ENCODE measurements at regions not wholly inside any gene's neighbourhood (a gene's known extent, or its start where the extent isn't known, plus 50 kb on each side); places are given as distances from the start of the nearest gene placed in this dataset.

DNA sequence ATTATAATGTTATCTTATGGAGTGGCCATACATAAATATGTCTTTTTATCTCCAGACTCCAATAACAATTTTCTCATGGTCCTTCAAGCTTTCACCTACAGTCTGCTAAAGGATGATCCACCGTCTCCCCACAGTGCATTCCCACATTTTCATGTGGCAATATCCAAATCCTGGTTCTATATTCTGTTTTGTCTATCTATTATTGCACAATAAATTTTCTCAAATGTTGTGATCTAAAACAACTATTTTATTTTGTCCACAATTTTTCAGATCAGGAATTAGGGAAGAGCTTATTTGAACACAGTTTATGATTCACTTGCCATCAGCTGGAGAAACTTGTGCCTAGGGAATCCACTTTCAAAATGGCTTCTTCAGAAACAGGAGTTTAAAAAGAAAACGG, 614.4 kb upstream of the TMEFF2 start:
- Mint-ChIP-seq H3K4me3 (ENCODE audit: unreplicated experiment) (no peak overlapping the region), H3K27me3 (ENCODE audit: low read depth, unreplicated experiment) (no peaks in the 10 kb centered on the region), H3K27ac (ENCODE audit: unreplicated experiment) (no peak overlapping the region), H3K36me3 (ENCODE audit: low read depth, unreplicated experiment) (no peaks in the 10 kb centered on the region), H3K4me1 (ENCODE audit: low read depth, unreplicated experiment) (no peaks in the 10 kb centered on the region), H3K9me3 (ENCODE audit: unreplicated experiment) (no peaks in the 10 kb centered on the region)
- no peaks in the 10 kb centered on the region for H3K9me3 ChIP-seq (ENCODE audit: insufficient read depth, low read depth, low read length)
- H4K20me1 ChIP-seq (ENCODE audit: insufficient read depth, low read length), result no peaks in the 10 kb centered on the region
- no peak for TF ChIP-seq EZH2 (IDR thresholded peaks at IDR 0.05; ENCODE audit: insufficient read depth, low read length)
- TF ChIP-seq, protein P1, sequence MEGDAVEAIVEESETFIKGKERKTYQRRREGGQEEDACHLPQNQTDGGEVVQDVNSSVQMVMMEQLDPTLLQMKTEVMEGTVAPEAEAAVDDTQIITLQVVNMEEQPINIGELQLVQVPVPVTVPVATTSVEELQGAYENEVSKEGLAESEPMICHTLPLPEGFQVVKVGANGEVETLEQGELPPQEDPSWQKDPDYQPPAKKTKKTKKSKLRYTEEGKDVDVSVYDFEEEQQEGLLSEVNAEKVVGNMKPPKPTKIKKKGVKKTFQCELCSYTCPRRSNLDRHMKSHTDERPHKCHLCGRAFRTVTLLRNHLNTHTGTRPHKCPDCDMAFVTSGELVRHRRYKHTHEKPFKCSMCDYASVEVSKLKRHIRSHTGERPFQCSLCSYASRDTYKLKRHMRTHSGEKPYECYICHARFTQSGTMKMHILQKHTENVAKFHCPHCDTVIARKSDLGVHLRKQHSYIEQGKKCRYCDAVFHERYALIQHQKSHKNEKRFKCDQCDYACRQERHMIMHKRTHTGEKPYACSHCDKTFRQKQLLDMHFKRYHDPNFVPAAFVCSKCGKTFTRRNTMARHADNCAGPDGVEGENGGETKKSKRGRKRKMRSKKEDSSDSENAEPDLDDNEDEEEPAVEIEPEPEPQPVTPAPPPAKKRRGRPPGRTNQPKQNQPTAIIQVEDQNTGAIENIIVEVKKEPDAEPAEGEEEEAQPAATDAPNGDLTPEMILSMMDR (IDR thresholded peaks at IDR 0.05; ENCODE audit: insufficient read depth, low read depth, low read length), result no peak
- FAIRE-seq, result no peak
- no peak overlapping the region for H3K4me2 ChIP-seq (ENCODE audit: low read length)
- H3K4me1 ChIP-seq (ENCODE audit: insufficient read depth, low read length), result no peaks in the 10 kb centered on the region
- no peak overlapping the region for H2AFZ ChIP-seq (ENCODE audit: low read depth, low read length)
- no peak overlapping the region for H3K9ac ChIP-seq (ENCODE audit: low read length)
- DNase-seq (ENCODE audit: low read depth), result no peak
- no peak overlapping the region for H3K27ac ChIP-seq (ENCODE audit: low read depth, low read length)
- no peak overlapping the region for H3K4me3 ChIP-seq (ENCODE audit: insufficient read depth, low read depth, low read length)
- no peaks in the 10 kb centered on the region for H3K27me3 ChIP-seq (ENCODE audit: insufficient read depth, low read length)
- H3K79me2 ChIP-seq (ENCODE audit: insufficient read depth, low read length), result no peaks in the 10 kb centered on the region
- H3K36me3 ChIP-seq (ENCODE audit: insufficient read depth, low read length), result no peaks in the 10 kb centered on the region

DNA sequence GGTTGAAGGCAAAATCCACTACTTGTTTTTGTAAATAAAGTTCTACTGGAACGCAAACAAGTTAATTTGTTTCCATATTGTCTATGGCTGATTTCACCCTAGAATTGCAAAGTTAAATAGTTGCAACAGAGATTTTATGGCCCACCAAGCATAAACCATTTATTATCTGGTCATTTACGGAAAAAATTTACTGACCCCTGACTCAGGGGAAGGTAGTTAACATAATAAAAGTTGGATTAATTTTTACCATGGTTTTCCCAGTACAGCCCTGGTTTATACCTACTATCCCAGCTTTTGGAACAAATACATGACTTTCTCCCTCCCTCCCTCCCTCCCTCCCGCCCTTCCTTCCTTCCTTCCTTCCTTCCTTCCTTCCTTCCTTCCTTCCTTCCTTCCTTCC, 588.9 kb upstream of the TMEFF2 start:
- Histone ChIP-seq H3K9ac (ENCODE audit: low read length) (no peak overlapping the region), H3K9me3 (ENCODE audit: insufficient read depth, low read depth, low read length) (no peaks in the 10 kb centered on the region), H3K27ac (ENCODE audit: low read depth, low read length) (no peak overlapping the region), H3K79me2 (ENCODE audit: insufficient read depth, low read length) (no peaks in the 10 kb centered on the region), H4K20me1 (ENCODE audit: insufficient read depth, low read length) (no peaks in the 10 kb centered on the region), H3K27me3 (ENCODE audit: insufficient read depth, low read length) (no peaks in the 10 kb centered on the region), H3K36me3 (ENCODE audit: insufficient read depth, low read length) (no peaks in the 10 kb centered on the region), H3K4me3 (ENCODE audit: insufficient read depth, low read depth, low read length) (no peak overlapping the region), H3K4me1 (ENCODE audit: insufficient read depth, low read length) (no peaks in the 10 kb centered on the region), H2AFZ (ENCODE audit: low read depth, low read length) (no peak overlapping the region), H3K4me2 (ENCODE audit: low read length) (no peak overlapping the region)
- no peaks in the 10 kb centered on the region for H3K4me1 Mint-ChIP-seq (ENCODE audit: low read depth, unreplicated experiment)
- H3K4me3 Mint-ChIP-seq (ENCODE audit: unreplicated experiment), result no peak overlapping the region
- DNase-seq (ENCODE audit: low read depth), result no peak
- peaks cover 1% of the 10 kb centered on the region for H3K9me3 Mint-ChIP-seq (ENCODE audit: unreplicated experiment)
- TF ChIP-seq EZH2 (IDR thresholded peaks at IDR 0.05; ENCODE audit: insufficient read depth, low read length), result no peak
- TF ChIP-seq, protein P1 (IDR thresholded peaks at IDR 0.05; ENCODE audit: insufficient read depth, low read depth, low read length), result no peak
- FAIRE-seq, result no peak
- H3K36me3 Mint-ChIP-seq (ENCODE audit: low read depth, unreplicated experiment), result no peaks in the 10 kb centered on the region
- no peak overlapping the region for H3K27ac Mint-ChIP-seq (ENCODE audit: unreplicated experiment)
- no peaks in the 10 kb centered on the region for H3K27me3 Mint-ChIP-seq (ENCODE audit: low read depth, unreplicated experiment)

DNA sequence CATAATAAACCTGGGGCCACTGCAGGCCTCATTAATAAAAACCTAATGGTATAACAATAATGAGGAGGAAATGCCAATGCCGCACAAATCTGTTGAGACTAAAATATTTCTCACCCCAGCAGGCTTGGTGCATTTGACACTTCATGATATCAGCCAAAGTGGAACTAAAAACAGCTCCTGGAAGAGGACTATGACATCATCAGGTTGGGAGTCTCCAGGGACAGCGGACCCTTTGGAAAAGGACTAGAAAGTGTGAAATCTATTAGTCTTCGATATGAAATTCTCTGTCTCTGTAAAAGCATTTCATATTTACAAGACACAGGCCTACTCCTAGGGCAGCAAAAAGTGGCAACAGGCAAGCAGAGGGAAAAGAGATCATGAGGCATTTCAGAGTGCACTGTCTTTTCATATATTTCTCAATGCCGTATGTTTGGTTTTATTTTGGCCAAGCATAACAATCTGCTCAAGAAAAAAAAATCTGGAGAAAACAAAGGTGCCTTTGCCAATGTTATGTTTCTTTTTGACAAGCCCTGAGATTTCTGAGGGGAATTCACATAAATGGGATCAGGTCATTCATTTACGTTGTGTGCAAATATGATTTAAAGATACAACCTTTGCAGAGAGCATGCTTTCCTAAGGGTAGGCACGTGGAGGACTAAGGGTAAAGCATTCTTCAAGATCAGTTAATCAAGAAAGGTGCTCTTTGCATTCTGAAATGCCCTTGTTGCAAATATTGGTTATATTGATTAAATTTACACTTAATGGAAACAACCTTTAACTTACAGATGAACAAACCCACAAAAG, 580.9 kb upstream of the TMEFF2 start:
- TF ChIP-seq EZH2 (IDR thresholded peaks at IDR 0.05; ENCODE audit: insufficient read depth, low read length), result no peak
- TF ChIP-seq, protein P1 (IDR thresholded peaks at IDR 0.05; ENCODE audit: insufficient read depth, low read depth, low read length), result no peak
- FAIRE-seq, result no peak
- H3K27ac Mint-ChIP-seq (ENCODE audit: unreplicated experiment), result no peak overlapping the region
- H3K36me3 ChIP-seq (ENCODE audit: insufficient read depth, low read length), result no peaks in the 10 kb centered on the region
- peaks cover 3% of the 10 kb centered on the region for H3K9me3 Mint-ChIP-seq (ENCODE audit: unreplicated experiment)
- H3K4me3 ChIP-seq (ENCODE audit: insufficient read depth, low read depth, low read length), result no peak overlapping the region
- H3K27ac ChIP-seq (ENCODE audit: low read depth, low read length), result no peak overlapping the region
- no peaks in the 10 kb centered on the region for H3K4me1 Mint-ChIP-seq (ENCODE audit: low read depth, unreplicated experiment)
- no peaks in the 10 kb centered on the region for H3K79me2 ChIP-seq (ENCODE audit: insufficient read depth, low read length)
- no peak overlapping the region for H3K9ac ChIP-seq (ENCODE audit: low read length)
- H3K9me3 ChIP-seq (ENCODE audit: insufficient read depth, low read depth, low read length), result no peaks in the 10 kb centered on the region
- no peak overlapping the region for H2AFZ ChIP-seq (ENCODE audit: low read depth, low read length)
- no peaks in the 10 kb centered on the region for H3K27me3 Mint-ChIP-seq (ENCODE audit: low read depth, unreplicated experiment)
- no peak overlapping the region for H3K4me2 ChIP-seq (ENCODE audit: low read length)
- no peak overlapping the region for H3K4me3 Mint-ChIP-seq (ENCODE audit: unreplicated experiment)
- no peaks in the 10 kb centered on the region for H3K27me3 ChIP-seq (ENCODE audit: insufficient read depth, low read length)
- DNase-seq (ENCODE audit: low read depth), result no peak
- no peaks in the 10 kb centered on the region for H4K20me1 ChIP-seq (ENCODE audit: insufficient read depth, low read length)
- H3K4me1 ChIP-seq (ENCODE audit: insufficient read depth, low read length), result no peaks in the 10 kb centered on the region
- no peaks in the 10 kb centered on the region for H3K36me3 Mint-ChIP-seq (ENCODE audit: low read depth, unreplicated experiment)
